GM12878 (cell line): ENCODE measurements at regions not wholly inside any gene's neighbourhood (a gene's known extent, or its start where the extent isn't known, plus 50 kb on each side); places are given as distances from the start of the nearest gene placed in this dataset.

Experiments used
- ATAC-seq: fragments of 200-7000 bp; cut with Tn5 transposase; 3 replicates; pipeline ENCODE4 v1.9.1; 2020; ENCODE audit warnings: mild to moderate bottlenecking, moderate library complexity
- BruUV-seq: library from RNA; stranded (reverse); fragments of 400-500 nt; replicated peaks from 2 replicates; lab custom pipeline; 2021; lab: Mats Ljungman, UMichigan
- CTCF ChIA-PET: fragments of 300-600 bp; sonication (Branson Sonifier 250); formaldehyde crosslinking; extraction: SDS; loops from one replicate; lab custom pipeline; 2021; ENCODE audit warnings: inconsistent platforms; lab: Yijun Ruan, JAX
- POLR2A ChIA-PET: fragments of 350-600 bp; formaldehyde crosslinking; extraction: SDS; loops from one replicate; lab custom pipeline; 2021; ENCODE audit warnings: inconsistent platforms; lab: Charles Lee
- RAD21 ChIA-PET: fragments of 300-600 bp; sonication (Branson Sonifier 250); formaldehyde crosslinking; loops from one replicate; lab custom pipeline; 2023; ENCODE audit warnings: antibody characterized with exemption; ENCODE audit not compliant: unreplicated experiment; lab: Charles Lee
- SMC1A ChIA-PET: fragments of 300-600 bp; sonication (Branson Sonifier 250); formaldehyde crosslinking; loops from one replicate; lab custom pipeline; 2023; ENCODE audit not compliant: unreplicated experiment, uncharacterized antibody; lab: Charles Lee
- DNase-seq: peaks from one replicate; pipeline ENCODE4 v3.0.0-alpha.2; 2011; ENCODE audit warnings: low read depth, low spot score
- FAIRE-seq: peaks from 3 replicates; lab custom pipeline; 2011; peaks lifted over from hg19 to GRCh38; lab: Jason Lieb, UNC
- H2AFZ ChIP-seq: 2 replicates; pipeline ENCODE4 v1.6.0; 2011; ENCODE audit warnings: low read depth, low read length, control low read depth; ENCODE audit not compliant: control insufficient read depth
- H3K27ac ChIP-seq: 2 replicates; pipeline ENCODE4 v1.5.1; 2011; ENCODE audit warnings: control low read depth; ENCODE audit not compliant: control insufficient read depth, insufficient read depth
- H3K27me3 ChIP-seq, 2 experiments: replicated peaks in 1 of 2; 2 replicates each; pipeline versions ENCODE4 v1.6.0 to v1.6.1; 2011; ENCODE audit warnings: low read length in 1 of 2; ENCODE audit not compliant: control insufficient read depth in 2 of 2, insufficient read depth in 2 of 2
- H3K36me3 ChIP-seq, 2 experiments: 2 replicates each; pipeline ENCODE4 v1.5.1; 2011; ENCODE audit warnings: low read length in 1 of 2; ENCODE audit not compliant: control insufficient read depth in 2 of 2, insufficient read depth in 2 of 2
- H3K4me1 ChIP-seq: 2 replicates; pipeline ENCODE4 v1.6.1; 2011; ENCODE audit warnings: mild to moderate bottlenecking, low read length, moderate library complexity, mixed read lengths; ENCODE audit not compliant: control insufficient read depth, insufficient read depth
- H3K4me2 ChIP-seq: 2 replicates; pipeline ENCODE4 v1.6.0; 2011; ENCODE audit warnings: control low read depth; ENCODE audit not compliant: control insufficient read depth, insufficient read depth
- H3K4me3 ChIP-seq: fragments of 200-600 bp; sonication (generic); 2 replicates; pipeline ENCODE4 v1.5.1; 2016
- H3K79me2 ChIP-seq: 2 replicates; pipeline ENCODE4 v1.6.0; 2011; ENCODE audit warnings: low read length; ENCODE audit not compliant: control insufficient read depth, insufficient read depth
- H3K9ac ChIP-seq: 2 replicates; pipeline ENCODE4 v1.8.0; 2011; ENCODE audit warnings: low read length, control low read depth, mixed read lengths; ENCODE audit not compliant: control insufficient read depth, insufficient read depth
- H3K9me3 ChIP-seq: replicated peaks from 3 replicates; pipeline ENCODE4 v1.5.1; 2011; ENCODE audit warnings: mild to moderate bottlenecking, low read length; ENCODE audit not compliant: control insufficient read depth, insufficient read depth
- H4K20me1 ChIP-seq: 2 replicates; pipeline ENCODE4 v1.6.0; 2011; ENCODE audit not compliant: control insufficient read depth, insufficient read depth
- ATF2 ChIP-seq: IDR thresholded peaks from 2 replicates; pipeline ENCODE4 v1.6.1; 2012; ENCODE audit warnings: low read length, inconsistent platforms
- ATF7 ChIP-seq: fragments of 450-650 bp; IDR thresholded peaks from 2 replicates; pipeline ENCODE4 v1.6.1; 2016; ENCODE audit warnings: low read depth, mild to moderate bottlenecking
- BRCA1 ChIP-seq: IDR thresholded peaks from 2 replicates; pipeline ENCODE4 v1.6.1; 2011; ENCODE audit warnings: low read depth, low read length, improper control_type of control experiment
- ETV6 ChIP-seq, 2 experiments: fragments of 450-650 bp in 1 of 2; IDR thresholded peaks in 1 of 2; conservative IDR thresholded peaks in 1 of 2; 2 replicates each; pipeline ENCODE4 v1.6.1; 2014; ENCODE audit warnings: antibody characterized with exemption in 1 of 2, borderline replicate concordance in 1 of 2, low read depth in 1 of 2, mild to moderate bottlenecking in 1 of 2, moderate library complexity in 1 of 2
- HDGF ChIP-seq: fragments of 450-650 bp; IDR thresholded peaks from 2 replicates; pipeline ENCODE4 v1.6.1; 2016; ENCODE audit warnings: antibody characterized with exemption
- NFXL1 ChIP-seq: fragments of 450-650 bp; IDR thresholded peaks from 2 replicates; pipeline ENCODE4 v1.6.1; 2017; ENCODE audit warnings: antibody characterized with exemption, mild to moderate bottlenecking, borderline replicate concordance
- NR2C1 ChIP-seq: fragments of 450-650 bp; IDR thresholded peaks from 2 replicates; pipeline ENCODE4 v1.6.1; 2017; ENCODE audit warnings: antibody characterized with exemption, mild to moderate bottlenecking, moderate library complexity
- PAX8 ChIP-seq: fragments of 450-650 bp; IDR thresholded peaks from 2 replicates; pipeline ENCODE4 v1.6.1; 2017; ENCODE audit warnings: mild to moderate bottlenecking, moderate library complexity
- POLR2AphosphoS5 ChIP-seq: IDR thresholded peaks from 2 replicates; pipeline ENCODE4 v1.6.1; 2011; ENCODE audit warnings: mild to moderate bottlenecking, low read length, inconsistent platforms
- REST ChIP-seq: IDR thresholded peaks from 2 replicates; pipeline ENCODE4 v1.6.1; 2012; ENCODE audit warnings: mild to moderate bottlenecking, low read depth, low read length
- SKIL ChIP-seq: fragments of 450-650 bp; IDR thresholded peaks from 2 replicates; pipeline ENCODE4 v1.6.1; 2017; ENCODE audit warnings: mild to moderate bottlenecking, low read depth, inconsistent platforms; ENCODE audit not compliant: poor library complexity, severe bottlenecking
- SMARCA5 ChIP-seq: fragments of 450-650 bp; IDR thresholded peaks from 2 replicates; pipeline ENCODE4 v1.6.1; 2017; ENCODE audit warnings: mild to moderate bottlenecking
- SUZ12 ChIP-seq: fragments of 200-600 bp; sonication (generic); IDR thresholded peaks from one replicate; pipeline ENCODE4 v1.6.1; 2018; ENCODE audit warnings: antibody characterized with exemption, mild to moderate bottlenecking; ENCODE audit not compliant: unreplicated experiment
- TBL1XR1 ChIP-seq: IDR thresholded peaks from 2 replicates; pipeline ENCODE4 v1.6.1; 2012; ENCODE audit warnings: low read depth, low read length, improper control_type of control experiment
- WGBS: methylation state at CpG from one replicate; pipeline ENCODE4 v1.1.6; 2016; ENCODE audit warnings: low lambda C conversion rate; ENCODE audit not compliant: insufficient replicate concordance, insufficient coverage; ENCODE audit errors: missing lambda C conversion rate; 5-methylcytosine and 5-hydroxymethylcytosine counted together
- in situ Hi-C: fragments of 300-500 bp; cut with MboI; formaldehyde crosslinking; loops from 9 replicates; pipeline ENCODE4 v1.14.3; 2018; ENCODE audit warnings: mixed read lengths
- intact Hi-C: fragments of 100-400 bp; cut with micrococcal nuclease; formaldehyde crosslinking; loops from one replicate; pipeline ENCODE4 v1.14.2; 2022; ENCODE audit not compliant: unreplicated experiment
- TF ChIP-seq, protein P1 (sequence below): fragments of 450-650 bp; IDR thresholded peaks from 2 replicates; pipeline ENCODE4 v1.6.1; 2017; ENCODE audit warnings: mild to moderate bottlenecking, moderate library complexity

GRCh38 chr4:123813901-123814300 lies 417.3 kb downstream of the SPRY1 start:
- no peak overlapping the region for H3K4me2 ChIP-seq
- no peaks in the 10 kb centered on the region for H3K79me2 ChIP-seq
- BruUV-seq, result no TSS peak
- CTCF ChIA-PET, result no interaction called here
- no peaks in the 10 kb centered on the region for H4K20me1 ChIP-seq
- RAD21 ChIA-PET, result no interaction called here
- no peak for FAIRE-seq
- no peaks in the 10 kb centered on the region for H3K36me3 ChIP-seq
- H2AFZ ChIP-seq, result no peak overlapping the region
- WGBS, result 50% methylated on average over 2 of the region's 2 CpGs
- in situ Hi-C loops, result no loop called here
- no peak overlapping the region for H3K9ac ChIP-seq
- no peak overlapping the region for H3K27ac ChIP-seq
- H3K4me1 ChIP-seq, result no peaks in the 10 kb centered on the region
- intact Hi-C loops, result loop anchor here (10.0 kb wide), 1 partner anchor 1811 kb away; no protein-coding TSS in a partner anchor
- ATAC-seq, result no peak
- H3K9me3 ChIP-seq, result no peaks in the 10 kb centered on the region
- DNase-seq, result no peak
- no peaks in the 10 kb centered on the region for H3K27me3 ChIP-seq
- POLR2A ChIA-PET, result no interaction called here
- no peak overlapping the region for H3K4me3 ChIP-seq
- SMC1A ChIA-PET, result no interaction called here
- TF ChIP-seq NR2C1 (no peak), SKIL (no peak), SUZ12 (no peak), BRCA1 (no peak), SMARCA5 (no peak), POLR2AphosphoS5 (no peak), ATF2 (no peak), NFXL1 (no peak), ETV6 (conservative IDR thresholded peaks at IDR 0.05 in 1 of 2, IDR thresholded peaks at IDR 0.05 in 1 of 2; ENCODE audit: borderline replicate concordance in 1 of 2, low read depth in 1 of 2) (no peak), PAX8 (no peak), ATF7 (no peak), REST (no peak), TBL1XR1 (no peak), HDGF (no peak)
- TF ChIP-seq, protein P1, sequence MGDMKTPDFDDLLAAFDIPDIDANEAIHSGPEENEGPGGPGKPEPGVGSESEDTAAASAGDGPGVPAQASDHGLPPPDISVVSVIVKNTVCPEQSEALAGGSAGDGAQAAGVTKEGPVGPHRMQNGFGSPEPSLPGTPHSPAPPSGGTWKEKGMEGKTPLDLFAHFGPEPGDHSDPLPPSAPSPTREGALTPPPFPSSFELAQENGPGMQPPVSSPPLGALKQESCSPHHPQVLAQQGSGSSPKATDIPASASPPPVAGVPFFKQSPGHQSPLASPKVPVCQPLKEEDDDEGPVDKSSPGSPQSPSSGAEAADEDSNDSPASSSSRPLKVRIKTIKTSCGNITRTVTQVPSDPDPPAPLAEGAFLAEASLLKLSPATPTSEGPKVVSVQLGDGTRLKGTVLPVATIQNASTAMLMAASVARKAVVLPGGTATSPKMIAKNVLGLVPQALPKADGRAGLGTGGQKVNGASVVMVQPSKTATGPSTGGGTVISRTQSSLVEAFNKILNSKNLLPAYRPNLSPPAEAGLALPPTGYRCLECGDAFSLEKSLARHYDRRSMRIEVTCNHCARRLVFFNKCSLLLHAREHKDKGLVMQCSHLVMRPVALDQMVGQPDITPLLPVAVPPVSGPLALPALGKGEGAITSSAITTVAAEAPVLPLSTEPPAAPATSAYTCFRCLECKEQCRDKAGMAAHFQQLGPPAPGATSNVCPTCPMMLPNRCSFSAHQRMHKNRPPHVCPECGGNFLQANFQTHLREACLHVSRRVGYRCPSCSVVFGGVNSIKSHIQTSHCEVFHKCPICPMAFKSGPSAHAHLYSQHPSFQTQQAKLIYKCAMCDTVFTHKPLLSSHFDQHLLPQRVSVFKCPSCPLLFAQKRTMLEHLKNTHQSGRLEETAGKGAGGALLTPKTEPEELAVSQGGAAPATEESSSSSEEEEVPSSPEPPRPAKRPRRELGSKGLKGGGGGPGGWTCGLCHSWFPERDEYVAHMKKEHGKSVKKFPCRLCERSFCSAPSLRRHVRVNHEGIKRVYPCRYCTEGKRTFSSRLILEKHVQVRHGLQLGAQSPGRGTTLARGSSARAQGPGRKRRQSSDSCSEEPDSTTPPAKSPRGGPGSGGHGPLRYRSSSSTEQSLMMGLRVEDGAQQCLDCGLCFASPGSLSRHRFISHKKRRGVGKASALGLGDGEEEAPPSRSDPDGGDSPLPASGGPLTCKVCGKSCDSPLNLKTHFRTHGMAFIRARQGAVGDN, result no peak
